ENCODE measurements at regions not wholly inside any gene's neighbourhood (a gene's known extent, or its start where the extent isn't known, plus 50 kb on each side); places are given as distances from the start of the nearest gene placed in this dataset.

DNA sequence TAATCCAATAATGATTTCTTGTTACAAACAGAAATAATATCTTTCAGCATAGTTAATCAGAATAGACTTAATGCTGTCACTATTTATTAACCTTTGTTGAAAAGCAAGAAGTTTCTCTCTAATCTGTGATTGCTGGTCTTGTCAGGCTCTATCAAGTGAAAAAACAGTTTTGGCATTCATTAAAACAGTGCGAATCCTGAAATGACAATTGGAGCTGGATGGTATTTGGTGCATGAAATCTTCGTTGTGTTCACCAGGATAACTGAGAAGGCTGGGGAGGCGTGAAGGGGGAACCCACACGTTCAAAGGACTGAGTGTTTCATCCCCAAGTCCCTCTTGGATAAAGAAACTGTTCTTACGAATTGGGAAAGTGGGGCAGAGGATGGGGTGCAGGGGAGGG, 190.2 kb upstream of the MYL2 start:
- DNase-seq (ENCODE audit: low read depth) = no peak

DNA sequence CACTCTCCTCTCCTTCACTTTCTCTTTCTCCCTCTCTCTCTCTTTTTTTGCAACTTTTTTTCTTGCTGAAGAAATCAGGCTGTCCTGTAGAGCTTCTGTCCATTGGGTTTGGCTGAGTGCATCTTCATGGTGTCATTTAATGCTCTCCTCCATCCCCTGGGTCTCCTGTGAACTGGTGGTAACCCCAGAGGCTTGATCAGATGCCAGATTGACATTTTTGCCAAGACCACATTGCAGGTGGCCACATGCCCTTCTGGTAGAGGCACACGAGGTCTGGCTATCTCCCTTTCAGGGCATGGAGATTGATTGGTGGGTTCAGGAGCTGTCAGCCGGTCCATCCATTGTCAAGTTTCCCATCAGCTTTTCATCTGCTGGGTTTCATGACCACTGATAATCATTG, 188.3 kb upstream of the MYL2 start:
- DNase-seq (ENCODE audit: low read depth) = no peak

DNA sequence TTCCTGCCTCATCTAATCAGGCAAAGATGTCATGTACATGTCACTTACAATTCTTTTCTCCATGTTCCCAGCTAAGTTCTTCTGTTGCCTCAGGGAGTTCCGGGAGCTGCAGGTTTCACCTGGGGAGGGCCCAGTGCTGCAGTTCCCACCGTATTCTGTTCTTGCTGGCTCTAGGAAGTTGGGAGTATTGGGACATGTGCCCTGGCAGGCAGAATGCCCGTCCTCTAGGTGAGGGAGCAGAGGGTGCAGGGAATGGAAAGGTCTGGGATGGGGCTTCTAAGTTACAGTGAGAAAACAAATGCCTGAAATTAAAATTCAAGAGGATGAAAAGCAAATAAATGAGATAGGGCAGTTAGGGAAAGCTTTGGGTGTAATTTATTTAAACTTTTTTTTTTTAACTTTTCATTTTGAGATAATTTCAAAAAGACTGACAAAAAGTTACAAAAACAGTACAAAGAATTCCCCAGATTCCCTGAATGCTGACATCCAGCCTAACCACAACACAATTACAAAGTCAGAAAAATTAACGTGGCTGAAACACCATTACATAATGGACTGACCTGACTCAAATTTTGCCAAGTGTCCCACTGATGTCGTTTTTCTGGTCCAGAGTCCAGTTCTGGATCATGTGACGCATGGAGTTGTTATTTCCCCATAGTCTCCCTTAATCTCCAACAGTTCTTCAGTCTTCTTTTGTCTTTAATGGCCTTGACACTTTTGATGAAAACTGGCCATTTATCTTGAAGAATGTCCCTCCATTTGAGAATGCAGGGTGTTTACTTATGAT, 187.2 kb upstream of the MYL2 start:
- DNase-seq (ENCODE audit: low read depth) = no peak

DNA sequence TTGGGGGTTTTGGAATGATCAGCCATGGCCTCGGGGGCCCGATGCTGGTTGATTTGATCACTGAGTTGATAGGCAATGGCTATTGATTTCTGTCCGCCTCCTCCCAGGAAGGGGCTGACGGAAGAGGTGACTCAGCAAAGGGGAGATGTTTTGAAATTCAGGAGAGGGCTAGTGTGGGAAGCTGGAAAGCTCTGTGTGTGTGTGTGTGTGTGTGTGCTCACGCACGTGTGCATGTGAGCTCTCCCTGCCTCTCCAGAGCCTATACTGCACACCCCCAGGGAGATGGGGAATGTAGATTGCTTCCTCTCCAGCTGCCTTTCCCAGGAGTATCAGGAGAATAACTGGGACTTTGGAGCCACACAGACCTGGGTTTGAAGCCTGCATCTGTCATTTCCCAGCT, 184.9 kb upstream of the MYL2 start:
- no peak for DNase-seq (ENCODE audit: low read depth)

DNA sequence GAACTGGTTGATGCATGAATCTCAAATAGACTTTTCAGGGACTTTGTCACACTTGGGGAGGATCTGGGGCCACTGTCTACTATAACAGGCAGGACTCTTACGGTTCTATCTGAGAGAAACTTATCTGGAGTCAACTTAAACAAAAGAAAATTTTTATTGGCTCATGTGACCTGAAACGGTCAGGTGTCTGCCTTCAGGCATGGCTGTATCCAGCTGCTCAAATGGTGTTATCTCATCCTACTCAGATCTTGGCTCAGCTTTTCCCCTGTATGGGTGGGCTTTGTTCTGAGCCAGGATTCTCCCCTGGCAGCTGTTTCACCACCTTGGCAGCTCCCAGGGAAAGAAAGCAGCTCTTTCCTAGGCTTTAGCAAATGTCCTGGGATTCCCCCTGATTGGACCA, 183.2 kb upstream of the MYL2 start:
- DNase-seq (ENCODE audit: low read depth) = no peak

DNA sequence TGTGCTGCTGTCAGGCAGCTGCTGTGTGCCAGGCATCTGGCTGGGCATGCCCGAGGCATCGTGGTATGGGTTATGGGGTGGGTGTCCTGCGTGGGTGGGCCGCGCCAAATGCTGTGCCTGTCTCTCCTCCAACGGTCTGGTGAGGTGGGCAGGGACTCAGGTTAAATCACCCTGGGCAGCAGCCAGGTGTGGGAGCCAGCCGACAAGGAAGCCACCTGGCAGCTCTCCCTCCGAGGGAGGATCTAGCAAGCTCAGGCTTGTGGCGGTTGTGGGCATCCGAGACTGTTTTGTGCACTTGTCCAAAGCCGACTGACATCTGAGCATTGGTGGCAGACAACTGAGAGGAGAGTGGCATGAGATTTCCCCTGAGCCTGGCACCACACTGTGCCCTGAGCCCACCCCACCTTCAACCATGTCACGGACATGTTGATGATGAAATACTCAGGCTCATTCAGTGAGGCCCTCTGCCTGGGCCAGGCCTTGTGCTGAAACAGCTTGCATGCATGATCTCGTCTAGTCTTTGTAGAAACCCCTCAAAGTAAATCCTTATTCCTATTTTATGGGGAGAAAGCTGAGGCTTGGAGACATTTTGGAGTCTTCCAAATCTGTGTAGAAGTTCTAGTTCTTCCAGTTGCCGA, 181.8 kb upstream of the MYL2 start:
- no peak for DNase-seq (ENCODE audit: low read depth)

DNA sequence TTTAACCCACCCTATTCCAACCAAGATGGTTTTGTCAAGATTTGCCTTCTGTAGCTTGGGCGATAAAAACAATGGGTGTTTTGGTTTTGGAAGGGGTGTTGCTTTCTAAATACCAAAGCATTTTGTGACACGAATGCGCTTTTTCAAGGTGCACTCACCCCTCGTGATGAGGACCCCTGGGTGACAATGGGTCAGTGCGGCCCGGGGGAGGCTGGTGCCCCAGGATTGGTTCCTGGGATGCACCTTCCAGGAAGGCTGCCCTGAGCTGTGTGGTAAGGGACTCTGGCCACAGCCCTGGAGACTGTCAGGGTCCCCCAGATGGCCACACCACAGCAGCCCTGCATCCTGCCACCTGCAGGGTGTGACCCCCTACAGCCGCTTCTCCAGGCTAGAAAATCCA, 180.6 kb upstream of the MYL2 start:
- DNase-seq (ENCODE audit: low read depth) = no peak

DNA sequence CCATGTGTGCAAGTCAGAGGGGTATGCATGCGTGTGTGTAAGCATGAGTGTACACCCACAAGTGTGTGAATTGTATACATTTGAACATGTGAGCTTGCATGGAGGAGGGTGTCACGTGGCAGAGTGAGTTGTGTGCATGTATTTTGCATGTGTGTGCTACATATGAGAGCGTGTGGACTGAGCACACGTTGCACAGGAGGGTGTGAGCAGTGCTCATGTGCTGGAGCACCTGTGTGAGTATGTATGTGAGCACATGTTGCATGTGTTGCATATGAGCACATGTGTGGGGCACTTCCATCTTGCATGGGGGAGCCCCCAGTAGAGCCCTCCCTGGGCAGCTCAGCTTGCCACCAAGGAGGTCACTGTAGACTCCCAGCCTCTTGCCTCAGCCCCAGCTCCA, 180.2 kb upstream of the MYL2 start:
- DNase-seq (ENCODE audit: low read depth) = no peak

DNA sequence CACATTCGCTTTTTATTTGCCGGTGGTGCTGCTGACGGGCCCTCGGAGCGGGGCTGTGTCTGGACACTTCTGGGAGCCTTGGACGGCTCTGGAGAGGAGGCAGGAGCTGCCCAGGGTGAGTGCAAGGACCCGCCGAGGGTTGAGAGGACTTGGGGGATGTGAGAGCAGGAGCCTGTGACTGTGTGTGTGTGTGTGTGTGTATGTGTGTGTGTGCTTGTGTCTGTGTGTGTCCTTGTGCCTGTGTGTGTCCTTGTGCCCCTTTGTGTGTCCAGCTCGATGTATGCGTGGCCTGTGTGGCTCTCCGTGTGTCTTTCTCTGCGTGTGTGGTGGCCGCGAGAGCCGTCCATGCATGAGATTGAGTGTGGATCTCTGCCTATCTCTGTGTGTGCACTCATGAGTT, 179.6 kb upstream of the MYL2 start:
- no peak for DNase-seq (ENCODE audit: low read depth)

DNA sequence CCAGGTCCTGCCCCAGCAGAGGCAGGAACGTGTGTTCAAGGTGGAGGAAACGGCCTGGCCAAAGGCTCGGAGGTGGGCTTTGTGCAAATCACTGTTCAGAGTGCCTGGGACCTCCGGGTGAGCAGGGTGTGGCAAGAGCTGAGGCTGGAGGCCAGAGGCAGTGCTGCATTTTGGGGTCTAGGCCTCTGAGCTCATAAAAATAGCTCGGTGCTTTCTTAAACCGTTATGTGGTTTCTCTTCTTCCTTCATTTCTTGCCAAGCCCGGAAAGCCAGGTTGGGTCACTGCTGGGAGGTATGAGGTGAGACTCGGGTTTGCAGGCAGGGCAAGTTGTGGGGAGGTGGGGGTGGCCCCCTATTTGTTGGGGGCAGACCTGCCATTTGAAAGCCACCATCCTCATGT, 178.8 kb upstream of the MYL2 start:
- no peak for DNase-seq (ENCODE audit: low read depth)

DNA sequence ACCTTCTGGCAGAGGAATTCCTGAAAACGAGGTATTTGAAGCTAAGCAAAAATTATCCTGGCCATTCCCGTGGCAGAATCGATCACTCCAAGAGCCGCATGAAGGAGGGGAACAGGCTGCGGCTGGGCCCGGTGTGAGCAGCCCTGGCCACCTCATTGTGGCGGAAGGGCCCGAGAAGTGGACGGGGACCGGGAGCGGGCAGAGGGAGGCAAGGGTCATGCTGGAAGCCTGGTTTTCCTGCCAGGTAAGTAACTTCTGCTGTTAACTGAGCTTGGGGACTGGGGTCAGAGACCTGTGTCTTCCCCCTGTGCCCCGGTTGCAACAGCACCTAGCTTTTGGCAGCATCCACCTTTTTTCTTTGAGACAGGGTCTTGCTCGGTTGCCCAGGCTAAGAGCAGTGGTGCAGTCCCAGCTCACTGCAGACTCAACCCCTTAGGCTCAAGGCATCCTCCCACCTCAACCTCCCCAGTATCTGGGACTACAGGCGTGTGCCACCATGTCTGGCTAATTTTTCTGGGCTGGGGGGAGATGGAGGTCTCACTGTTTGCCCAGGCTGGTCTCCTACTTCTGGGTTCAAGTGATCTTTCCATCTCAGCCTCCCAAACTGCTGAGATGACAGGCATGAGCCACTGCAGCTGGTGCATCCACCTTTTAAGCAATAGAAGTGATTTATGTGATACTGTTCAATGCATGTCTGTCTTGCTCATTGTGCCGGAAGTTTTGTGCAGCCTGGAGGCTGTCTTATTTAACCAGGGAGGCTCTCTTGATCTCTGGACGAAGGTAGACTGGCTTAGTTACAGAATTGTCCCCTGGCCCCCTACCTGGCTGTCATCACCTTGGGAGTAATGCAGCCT, 174.0 kb upstream of the MYL2 start:
- DNase-seq (ENCODE audit: low read depth) = no peak

DNA sequence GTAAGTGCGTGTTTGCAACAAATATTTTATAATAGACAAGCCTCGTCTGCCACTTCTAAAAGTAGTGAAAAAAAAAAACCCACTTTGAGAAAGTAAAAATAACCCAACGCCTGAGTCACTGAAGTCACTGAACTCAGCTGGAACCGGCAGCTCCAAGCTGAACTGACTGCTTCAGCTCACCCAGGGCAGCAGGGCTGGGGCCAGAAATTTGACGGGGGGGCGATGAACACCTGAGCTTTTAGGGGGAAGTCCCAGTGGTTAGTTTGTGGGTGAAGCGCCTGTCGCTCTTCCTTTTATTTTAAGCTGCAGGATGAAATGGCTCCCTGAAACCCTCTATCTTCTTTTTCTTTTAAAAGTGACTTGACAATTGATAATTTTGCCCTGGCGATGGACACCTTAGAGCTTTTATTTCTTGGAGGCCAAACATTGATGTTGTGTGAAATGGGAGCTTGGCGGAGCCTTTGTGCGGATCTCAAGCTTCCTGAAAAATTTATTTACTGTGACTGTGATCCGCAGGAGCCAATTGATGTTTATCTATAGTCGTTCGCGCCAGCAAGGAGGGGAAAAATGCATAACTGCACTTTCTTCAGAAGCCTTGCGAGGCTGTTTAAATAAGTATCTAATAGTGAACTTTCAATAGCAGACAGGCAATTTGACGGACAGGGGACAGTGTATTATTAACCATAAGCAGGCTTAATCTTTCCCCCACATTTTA, 173.2 kb upstream of the MYL2 start:
- DNase-seq (ENCODE audit: low read depth) = peak; percentile 4

DNA sequence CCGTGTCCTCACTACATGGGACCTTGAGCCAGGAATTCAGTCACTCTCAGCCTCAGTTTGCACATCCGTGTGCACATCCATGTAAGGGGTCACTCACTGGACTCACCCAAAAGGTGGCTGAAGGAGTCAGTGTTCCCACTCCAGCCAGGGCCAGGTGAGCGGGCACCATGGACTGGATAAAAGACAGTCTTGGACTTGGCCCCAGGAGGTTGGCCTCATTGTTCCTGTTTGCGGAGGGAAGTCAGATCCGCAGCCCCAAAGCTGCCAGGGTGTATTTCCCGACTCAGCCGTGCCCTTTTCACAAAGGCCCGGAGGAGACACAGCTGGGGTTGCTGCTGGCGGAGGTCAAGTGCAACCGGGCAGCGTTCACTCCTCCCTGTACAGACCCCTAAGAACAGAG, 170.7 kb upstream of the MYL2 start:
- DNase-seq (ENCODE audit: low read depth) = no peak

DNA sequence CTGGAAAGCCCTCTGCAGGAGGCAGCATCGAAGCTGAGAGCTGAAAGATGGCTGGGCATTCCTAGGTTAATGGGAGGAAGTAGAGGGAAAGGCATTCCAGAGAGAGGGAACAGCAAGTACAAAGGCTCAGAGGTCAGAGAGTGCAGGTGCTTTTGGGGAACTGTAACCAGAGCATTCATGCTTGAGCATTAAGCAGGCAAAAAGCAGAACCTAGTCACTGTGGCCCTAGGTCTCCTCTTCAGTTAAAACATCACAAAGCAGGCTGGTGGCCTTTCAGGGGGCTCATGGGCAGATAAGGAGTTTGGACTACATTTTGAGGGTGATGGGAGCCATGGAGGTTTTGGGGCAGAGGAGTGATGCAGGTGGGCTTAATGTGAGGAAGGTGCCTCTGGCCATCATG, 169.2 kb upstream of the MYL2 start:
- no peak for DNase-seq (ENCODE audit: low read depth)

DNA sequence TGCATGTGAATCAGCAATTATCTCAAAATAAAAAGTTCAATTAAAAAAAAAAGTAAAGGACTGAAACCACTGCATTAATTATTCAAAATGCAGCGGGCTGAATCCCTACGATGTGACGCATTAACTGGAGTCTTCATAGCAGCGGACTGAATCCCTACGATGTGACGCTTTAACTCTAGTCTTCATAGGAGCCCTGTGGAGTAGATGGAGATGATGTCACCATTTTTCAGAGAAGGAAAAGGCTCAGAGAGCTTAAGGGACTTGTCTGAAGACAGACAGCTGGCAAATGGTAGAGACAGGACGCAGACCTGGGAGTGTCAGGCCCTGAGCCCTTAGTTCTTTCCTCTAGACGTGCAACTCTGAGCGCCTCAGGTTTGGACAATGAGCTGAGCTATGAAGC, 168.0 kb upstream of the MYL2 start:
- DNase-seq (ENCODE audit: low read depth) = no peak

DNA sequence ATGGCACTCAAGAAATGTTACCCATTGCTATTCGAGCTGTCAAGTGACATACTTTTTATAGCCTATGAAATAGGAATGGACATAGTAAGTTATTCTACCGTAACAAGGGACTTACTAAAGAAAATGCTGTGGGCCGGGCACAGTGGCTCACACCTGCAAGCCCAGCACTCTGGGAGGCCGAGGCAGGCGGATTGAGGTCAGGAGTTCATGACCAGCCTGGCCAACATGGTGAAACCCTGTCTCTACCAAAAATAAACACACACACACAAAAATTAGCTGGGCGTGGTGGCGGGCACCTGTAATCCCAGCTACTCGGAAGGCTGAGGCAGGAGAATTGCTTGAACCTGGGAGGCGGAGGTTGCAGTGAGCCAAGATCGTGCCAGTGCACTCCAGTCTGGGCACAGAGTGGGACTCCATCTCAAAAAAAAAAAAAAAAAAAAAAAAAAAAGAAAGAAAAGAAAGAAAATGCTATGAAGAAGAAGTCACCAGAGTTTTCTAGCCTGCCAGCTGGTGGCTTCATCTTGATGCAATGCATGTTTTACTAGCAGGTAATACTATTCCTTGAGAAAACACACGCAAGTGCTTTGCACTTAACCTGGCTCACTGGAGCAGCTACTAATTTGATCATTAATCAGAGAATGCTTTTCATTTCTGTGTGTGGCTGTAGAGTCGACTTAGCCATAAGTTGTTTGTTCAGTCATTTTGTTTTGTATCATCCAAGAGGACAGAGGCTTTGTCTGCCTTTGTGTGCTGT, 166.7 kb upstream of the MYL2 start:
- DNase-seq (ENCODE audit: low read depth) = no peak

DNA sequence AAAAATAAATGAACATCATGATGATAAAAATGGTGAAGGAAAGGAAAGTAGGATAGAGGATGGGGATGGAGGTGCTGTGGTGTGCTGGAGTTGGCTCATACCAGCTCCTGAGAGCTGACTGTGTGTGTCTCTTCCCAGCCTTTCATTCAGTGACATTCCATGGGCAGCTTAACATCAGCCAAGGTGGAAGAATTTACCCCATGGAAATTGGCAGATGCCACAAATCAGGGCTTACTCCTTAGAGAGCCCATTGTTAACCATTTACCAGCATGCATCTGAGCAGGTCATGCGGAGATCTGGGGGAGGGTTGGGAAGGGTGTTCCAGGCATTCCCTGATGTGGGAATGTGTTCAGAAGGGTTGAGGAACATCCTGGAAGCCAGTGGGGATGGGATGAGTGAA, 164.7 kb upstream of the MYL2 start:
- no peak for DNase-seq (ENCODE audit: low read depth)

DNA sequence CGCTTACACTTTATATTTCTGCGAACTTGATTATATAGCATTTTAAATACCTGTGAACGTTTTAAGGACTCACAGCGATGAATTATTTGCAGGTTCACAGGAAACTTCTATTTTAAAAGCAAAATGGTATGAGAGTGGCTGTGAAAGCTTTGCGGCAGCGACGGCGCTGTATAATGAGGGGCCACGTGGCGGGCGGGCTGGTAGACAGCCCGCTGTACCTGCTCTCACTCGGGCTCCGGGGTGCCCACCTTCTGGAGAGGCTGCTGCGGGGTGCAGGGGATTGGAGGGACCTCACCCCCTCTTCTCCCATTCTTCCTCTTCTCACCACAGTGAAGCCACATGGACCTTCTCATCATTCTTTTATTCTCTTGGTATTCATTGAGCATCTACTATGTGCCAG, 164.2 kb upstream of the MYL2 start:
- DNase-seq (ENCODE audit: low read depth) = no peak

DNA sequence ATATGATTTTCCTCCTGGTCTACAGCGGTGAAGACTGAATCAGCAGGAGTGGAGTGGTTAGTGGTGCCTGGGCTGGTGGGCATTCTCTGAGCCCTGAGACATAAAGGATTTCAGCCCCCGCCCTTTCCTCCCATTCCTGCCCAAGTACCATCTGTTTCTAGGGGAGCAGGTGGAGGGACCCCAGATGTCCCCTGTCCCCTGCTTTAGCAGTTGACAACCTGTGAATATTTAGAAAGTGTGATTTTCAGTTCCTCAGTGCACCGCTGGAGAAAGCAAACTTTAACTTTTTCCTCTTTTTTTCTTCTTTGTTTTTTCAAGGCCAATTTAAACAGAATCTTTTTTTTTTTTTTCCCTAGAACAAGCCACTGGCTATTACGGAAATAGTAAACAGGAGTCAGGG, 163.8 kb upstream of the MYL2 start:
- DNase-seq (ENCODE audit: low read depth) = no peak

DNA sequence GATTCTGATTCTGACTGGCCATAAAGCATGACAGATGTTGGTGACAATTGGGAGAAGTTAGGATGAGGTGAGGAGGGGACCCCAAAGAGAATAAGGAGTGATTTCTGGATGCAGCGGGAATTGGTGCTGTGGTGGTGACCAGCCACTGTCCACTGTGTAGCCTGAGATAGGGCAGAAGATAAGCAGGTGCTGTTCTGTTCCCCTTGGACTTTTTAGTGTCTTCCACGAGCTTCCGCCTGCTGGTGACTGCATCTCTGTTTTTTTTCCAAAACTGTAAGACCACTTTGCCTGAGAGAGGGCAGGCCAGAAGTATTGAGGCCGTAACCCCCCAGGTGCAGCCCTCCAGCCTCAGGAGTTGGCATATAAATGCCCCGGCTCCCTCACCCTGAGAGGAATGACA, 161.2 kb upstream of the MYL2 start:
- DNase-seq (ENCODE audit: low read depth) = no peak

DNA sequence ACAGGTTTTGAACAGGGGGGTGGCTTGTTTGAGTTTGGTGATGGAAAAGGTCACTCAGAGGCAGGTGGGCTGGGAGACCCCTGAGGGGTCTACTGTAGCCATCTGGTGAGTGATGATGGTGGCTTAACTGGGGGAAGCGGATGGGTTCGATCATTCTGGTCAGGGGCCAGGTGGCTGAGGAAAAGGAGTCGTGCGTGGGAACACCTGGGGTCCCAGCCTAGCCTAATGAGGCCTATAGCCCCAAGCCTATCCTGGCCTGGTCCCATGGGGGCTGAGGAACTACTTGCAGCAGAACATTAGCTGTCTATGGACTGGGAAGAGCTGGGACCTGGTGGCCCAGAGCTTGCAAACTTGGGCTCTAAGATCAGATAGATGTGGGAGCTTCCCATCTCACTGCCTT, 158.4 kb upstream of the MYL2 start:
- no peak for DNase-seq (ENCODE audit: low read depth)

Measured in stimulated activated CD8-positive, alpha-beta memory T cell treated with anti-CD3 and anti-CD28 coated beads, Interleukin-12 subunit alpha, Interleukin-12 subunit beta, amount 100 ng/mL, for 1 hour (primary cell).